Thymus (tissue), 11 donors: ENCODE measurements at regions not wholly inside any gene's neighbourhood (a gene's known extent, or its start where the extent isn't known, plus 50 kb on each side); places are given as distances from the start of the nearest gene placed in this dataset.
"Not testable (repeated sequence)": the region's sequence is repeated elsewhere in the genome, so short reads cannot be mapped to it uniquely, and the experiment has no call there.

Experiments
- DNase-seq, 9 donors: peaks; one replicate each; pipeline ENCODE4 v3.0.0-alpha.2; 2013; ENCODE audit warnings: low spot score in 9 of 9, low read depth in 6 of 9, missing footprints in 1 of 9
- H3K27ac ChIP-seq, 2 donors: one replicate each; pipeline ENCODE4 v1.5.1; 2013; ENCODE audit warnings: control low read depth in 1 of 2, low read depth in 1 of 2, low read length in 1 of 2, mild to moderate bottlenecking in 1 of 2, moderate library complexity in 1 of 2
- H3K27me3 ChIP-seq, 2 donors: one replicate each; pipeline ENCODE4 v1.5.1; 2013; ENCODE audit warnings: low read length in 1 of 2; ENCODE audit not compliant: control insufficient read depth in 2 of 2, insufficient read depth in 1 of 2
- H3K36me3 ChIP-seq, 2 donors: one replicate each; pipeline ENCODE4 v1.5.1; 2013; ENCODE audit warnings: low read length in 1 of 2, mild to moderate bottlenecking in 1 of 2, moderate library complexity in 1 of 2; ENCODE audit not compliant: control insufficient read depth in 2 of 2, insufficient read depth in 2 of 2
- H3K4me1 ChIP-seq, 2 donors: one replicate each; pipeline ENCODE4 v1.5.1; 2013; ENCODE audit warnings: low read length in 2 of 2; ENCODE audit not compliant: control insufficient read depth in 2 of 2, insufficient read depth in 2 of 2
- H3K4me3 ChIP-seq, 2 donors: one replicate each; pipeline ENCODE4 v1.5.1; 2013; ENCODE audit warnings: low read length in 2 of 2, control low read depth in 1 of 2, mild to moderate bottlenecking in 1 of 2
- H3K9me3 ChIP-seq, 2 donors: one replicate each; pipeline ENCODE4 v1.5.1; 2013; ENCODE audit warnings: low read length in 1 of 2, mild to moderate bottlenecking in 1 of 2; ENCODE audit not compliant: control insufficient read depth in 2 of 2, insufficient read depth in 1 of 2
- WGBS: extraction: QIAGEN DNeasy Blood & Tissue Kit; methylation state at CpG from one replicate; pipeline ENCODE4 v1.1.7; 2013; 5-methylcytosine and 5-hydroxymethylcytosine counted together
- donor health status: healthy.

- not testable (repeated sequence) for H3K9me3 ChIP-seq, H3K4me1 ChIP-seq, H3K4me3 ChIP-seq, DNase-seq, H3K27me3 ChIP-seq, H3K27ac ChIP-seq, H3K36me3 ChIP-seq
Measured at GRCh38 chr20:18876394-18876793, 62.8 kb downstream of the SCP2D1 start.

DNA sequence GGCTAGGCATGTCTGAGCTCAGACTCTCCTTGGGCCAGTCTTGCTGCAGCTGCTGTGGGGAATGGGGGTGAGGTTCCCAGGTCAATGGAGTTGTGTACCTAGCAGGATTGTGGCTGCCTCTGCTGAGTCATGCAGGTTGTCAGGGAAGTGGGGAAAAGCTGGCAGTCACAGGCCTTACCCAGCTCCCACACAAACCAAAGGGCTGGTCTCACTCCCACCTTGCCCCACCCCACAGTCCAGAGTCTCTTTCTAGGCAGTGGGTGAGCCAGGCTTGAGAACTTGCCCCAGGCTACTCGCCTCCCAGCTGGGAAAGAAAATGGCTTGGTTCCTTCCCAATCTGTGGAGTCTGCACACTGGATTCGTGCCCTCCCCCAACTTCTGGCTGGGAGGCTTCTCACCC is 65.7 kb downstream of the SCP2D1 start:
- Histone ChIP-seq H3K27ac (no peak overlapping the region), H3K9me3 (no peaks in the 10 kb centered on the region), H3K36me3 (no peaks in the 10 kb centered on the region), H3K4me3 (no peak overlapping the region), H3K27me3 (no peaks in the 10 kb centered on the region), H3K4me1 (no peaks in the 10 kb centered on the region)
- no peak for DNase-seq
- 77% methylated on average over 2 of the region's 2 CpGs for WGBS

DNA sequence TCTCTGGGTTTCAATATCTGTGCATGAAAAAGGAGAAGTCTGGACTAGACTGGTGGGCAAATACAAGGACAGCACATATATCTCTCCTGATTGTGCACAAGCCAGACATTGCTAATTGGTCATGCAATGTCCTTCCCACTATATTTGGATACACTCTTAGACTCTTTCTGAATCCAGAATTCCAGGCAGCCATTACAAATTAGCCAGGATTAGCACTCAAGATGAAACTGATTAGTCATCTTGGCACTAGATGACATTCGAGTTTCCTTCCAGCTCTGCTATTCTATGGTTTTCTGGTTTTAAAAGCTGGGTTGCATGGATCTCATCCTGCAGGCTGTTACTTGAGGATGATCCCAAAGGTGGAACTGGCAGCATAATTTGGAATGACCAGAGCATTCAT is 73.2 kb downstream of the SCP2D1 start:
- H3K4me3 ChIP-seq = no peak overlapping the region
- H3K27ac ChIP-seq = no peak overlapping the region
- 81% methylated on average over 1 of the region's 1 CpG for WGBS
- no peak for DNase-seq
- no peaks in the 10 kb centered on the region for H3K27me3 ChIP-seq
- no peaks in the 10 kb centered on the region for H3K9me3 ChIP-seq
- no peaks in the 10 kb centered on the region for H3K4me1 ChIP-seq
- no peaks in the 10 kb centered on the region for H3K36me3 ChIP-seq

- DNase-seq = no peak
- no peaks in the 10 kb centered on the region for H3K27me3 ChIP-seq
- no peaks in the 10 kb centered on the region for H3K4me1 ChIP-seq
- H3K36me3 ChIP-seq = no peaks in the 10 kb centered on the region
- no peak overlapping the region for H3K27ac ChIP-seq
- WGBS = 97% methylated on average over 7 of the region's 7 CpGs
- no peaks in the 10 kb centered on the region for H3K9me3 ChIP-seq
- no peak overlapping the region for H3K4me3 ChIP-seq
Measured at GRCh38 chr20:18901980-18902737, 88.6 kb downstream of the SCP2D1 start.

- WGBS = 71% methylated on average over 4 of the region's 4 CpGs
- Histone ChIP-seq H3K4me1 (no peaks in the 10 kb centered on the region), H3K27me3 (no peaks in the 10 kb centered on the region), H3K27ac (no peak overlapping the region), H3K36me3 (no peaks in the 10 kb centered on the region), H3K9me3 (no peaks in the 10 kb centered on the region), H3K4me3 (no peak overlapping the region)
- DNase-seq = no peak
Measured at GRCh38 chr20:18904192-18904591, 90.6 kb downstream of the SCP2D1 start.

- Histone ChIP-seq H3K27me3 (no peaks in the 10 kb centered on the region), H3K36me3 (no peaks in the 10 kb centered on the region), H3K27ac (no peak overlapping the region), H3K4me3 (no peak overlapping the region), H3K4me1 (no peaks in the 10 kb centered on the region), H3K9me3 (no peaks in the 10 kb centered on the region)
- DNase-seq = no peak
- WGBS = 75% methylated on average over 5 of the region's 5 CpGs
Measured at GRCh38 chr20:18904624-18905023, 91.0 kb downstream of the SCP2D1 start.

- Histone ChIP-seq H3K4me3 (no peak overlapping the region), H3K4me1 (no peaks in the 10 kb centered on the region), H3K36me3 (no peaks in the 10 kb centered on the region), H3K9me3 (no peaks in the 10 kb centered on the region), H3K27ac (no peak overlapping the region), H3K27me3 (no peaks in the 10 kb centered on the region)
- no peak for DNase-seq
- WGBS = 96% methylated on average over 2 of the region's 2 CpGs
Measured at GRCh38 chr20:18906046-18906445, 92.5 kb downstream of the SCP2D1 start.

DNA sequence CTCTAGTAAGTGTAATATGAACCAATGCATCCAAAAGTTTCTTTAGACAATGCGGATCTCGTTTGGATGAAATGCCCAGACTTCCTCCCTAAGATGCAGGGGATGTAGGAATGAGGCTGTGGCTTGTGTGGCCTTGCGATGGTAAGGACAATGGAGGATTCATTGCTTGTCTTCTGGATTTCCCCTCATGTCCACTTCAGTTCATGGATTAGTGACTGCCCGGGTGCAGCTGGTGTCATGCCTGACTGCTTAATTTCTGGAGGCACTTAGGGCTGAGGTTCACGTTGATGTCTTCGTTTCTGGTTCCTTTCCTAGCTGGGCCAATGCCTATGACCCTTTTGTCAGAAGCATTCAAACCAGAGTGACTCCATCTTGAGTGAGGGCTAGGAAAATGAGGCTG is 93.8 kb downstream of the SCP2D1 start:
- Histone ChIP-seq H3K4me3 (no peak overlapping the region), H3K27ac (no peak overlapping the region), H3K4me1 (no peaks in the 10 kb centered on the region), H3K36me3 (no peaks in the 10 kb centered on the region), H3K9me3 (no peaks in the 10 kb centered on the region), H3K27me3 (no peaks in the 10 kb centered on the region)
- WGBS = 94% methylated on average over 6 of the region's 6 CpGs
- DNase-seq = no peak

DNA sequence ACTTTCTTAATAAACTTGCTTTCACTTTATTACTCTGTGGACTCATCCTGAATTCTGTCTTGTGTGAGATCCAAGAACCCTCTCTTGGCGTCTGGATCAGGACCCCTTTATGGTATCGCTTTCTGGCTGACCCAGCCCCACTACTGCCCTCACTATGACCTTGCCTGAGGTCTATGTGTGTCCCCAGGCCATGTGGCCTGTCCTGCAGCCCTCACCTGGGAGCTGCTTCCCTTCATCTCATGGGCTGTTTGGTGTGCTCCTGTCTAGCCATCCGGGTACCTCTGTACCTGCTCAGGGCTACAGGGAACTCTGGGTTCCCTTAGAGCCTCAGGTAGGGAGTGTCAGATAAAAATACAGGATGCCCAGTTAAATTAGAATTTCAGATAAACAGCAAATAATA is 94.5 kb downstream of the SCP2D1 start:
- no peak overlapping the region for H3K4me3 ChIP-seq
- H3K27ac ChIP-seq = no peak overlapping the region
- DNase-seq = no peak
- no peaks in the 10 kb centered on the region for H3K4me1 ChIP-seq
- WGBS = 95% methylated on average over 3 of the region's 3 CpGs
- H3K36me3 ChIP-seq = no peaks in the 10 kb centered on the region
- H3K27me3 ChIP-seq = no peaks in the 10 kb centered on the region
- no peaks in the 10 kb centered on the region for H3K9me3 ChIP-seq

DNA sequence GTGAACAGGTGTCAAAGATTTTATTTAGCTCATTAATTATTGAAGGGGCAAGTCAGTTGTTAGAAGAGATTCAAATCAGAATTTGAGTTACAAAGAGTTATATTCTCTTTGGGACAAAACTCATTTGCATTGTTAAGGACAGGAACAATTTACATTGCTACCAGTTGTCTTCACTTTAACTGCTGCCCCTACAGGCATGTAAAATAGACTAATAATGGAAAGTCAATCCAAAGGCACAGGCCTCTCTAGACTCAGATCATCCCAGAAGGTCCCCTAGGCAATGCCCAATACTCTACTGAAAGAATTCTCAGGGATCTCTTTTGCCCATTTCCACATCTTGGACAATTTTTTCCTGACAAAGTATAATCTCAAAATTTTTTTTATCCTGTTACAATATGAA is 95.7 kb downstream of the SCP2D1 start:
- no peak overlapping the region for H3K27ac ChIP-seq
- no peaks in the 10 kb centered on the region for H3K36me3 ChIP-seq
- H3K4me3 ChIP-seq = no peak overlapping the region
- DNase-seq = no peak
- H3K4me1 ChIP-seq = no peaks in the 10 kb centered on the region
- H3K27me3 ChIP-seq = no peaks in the 10 kb centered on the region
- no peaks in the 10 kb centered on the region for H3K9me3 ChIP-seq
